Epithelial cell of proximal tubule (primary cell): ENCODE measurements at regions not wholly inside any gene's neighbourhood (a gene's known extent, or its start where the extent isn't known, plus 50 kb on each side); places are given as distances from the start of the nearest gene placed in this dataset.

Experiments
- DNase-seq: peaks from one replicate; pipeline ENCODE4 v3.0.0-alpha.2; 2011; ENCODE audit warnings: low read depth
- H3K4me3 ChIP-seq: 2 replicates; pipeline ENCODE4 v1.5.1; 2011; ENCODE audit warnings: low read depth, mild to moderate bottlenecking, low read length
- TF ChIP-seq, protein P1 (sequence below): conservative IDR thresholded peaks from 2 replicates; pipeline ENCODE4 v1.5.1; 2012; ENCODE audit warnings: low read depth, mild to moderate bottlenecking, low read length

DNA sequence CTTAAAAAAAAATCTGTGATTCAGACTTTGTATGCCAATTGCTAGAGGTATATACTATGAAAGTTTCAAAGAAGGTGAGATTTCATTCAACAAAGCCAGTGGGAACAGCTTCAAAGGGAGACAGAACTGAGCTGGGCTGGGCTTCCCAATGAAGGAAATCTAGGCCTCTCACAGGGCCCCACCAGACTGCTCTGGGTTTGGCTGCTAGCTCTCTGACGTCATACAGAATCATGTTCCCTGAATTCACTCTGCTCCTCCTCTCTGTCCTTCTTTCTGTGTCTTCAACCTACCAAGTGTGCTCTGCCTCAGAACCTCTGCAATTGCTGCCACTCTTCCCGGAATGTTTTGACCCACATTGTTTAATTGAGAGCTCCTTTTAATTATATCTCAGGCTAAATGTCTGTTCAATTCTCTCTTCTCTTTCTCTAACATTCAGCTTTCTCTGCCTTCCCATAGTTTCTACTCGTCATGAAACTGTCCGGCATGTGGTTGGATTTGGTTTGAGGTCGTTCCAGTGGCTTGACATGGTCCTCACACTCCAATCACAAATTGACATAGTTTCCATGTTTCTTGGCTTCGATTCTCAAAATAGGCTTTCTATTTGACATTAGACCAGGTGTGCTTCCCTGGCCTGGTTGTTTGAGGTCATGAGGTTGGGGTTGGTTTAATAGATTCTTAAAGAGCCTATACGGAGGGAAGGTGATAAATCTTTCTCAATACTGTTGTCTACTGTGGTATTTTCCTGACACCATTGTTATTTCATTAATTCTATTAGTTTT is 282.1 kb upstream of the EMCN start:
- H3K4me3 ChIP-seq: no peak overlapping the region
- TF ChIP-seq, protein P1, sequence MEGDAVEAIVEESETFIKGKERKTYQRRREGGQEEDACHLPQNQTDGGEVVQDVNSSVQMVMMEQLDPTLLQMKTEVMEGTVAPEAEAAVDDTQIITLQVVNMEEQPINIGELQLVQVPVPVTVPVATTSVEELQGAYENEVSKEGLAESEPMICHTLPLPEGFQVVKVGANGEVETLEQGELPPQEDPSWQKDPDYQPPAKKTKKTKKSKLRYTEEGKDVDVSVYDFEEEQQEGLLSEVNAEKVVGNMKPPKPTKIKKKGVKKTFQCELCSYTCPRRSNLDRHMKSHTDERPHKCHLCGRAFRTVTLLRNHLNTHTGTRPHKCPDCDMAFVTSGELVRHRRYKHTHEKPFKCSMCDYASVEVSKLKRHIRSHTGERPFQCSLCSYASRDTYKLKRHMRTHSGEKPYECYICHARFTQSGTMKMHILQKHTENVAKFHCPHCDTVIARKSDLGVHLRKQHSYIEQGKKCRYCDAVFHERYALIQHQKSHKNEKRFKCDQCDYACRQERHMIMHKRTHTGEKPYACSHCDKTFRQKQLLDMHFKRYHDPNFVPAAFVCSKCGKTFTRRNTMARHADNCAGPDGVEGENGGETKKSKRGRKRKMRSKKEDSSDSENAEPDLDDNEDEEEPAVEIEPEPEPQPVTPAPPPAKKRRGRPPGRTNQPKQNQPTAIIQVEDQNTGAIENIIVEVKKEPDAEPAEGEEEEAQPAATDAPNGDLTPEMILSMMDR: no peak
- no peak for DNase-seq

DNA sequence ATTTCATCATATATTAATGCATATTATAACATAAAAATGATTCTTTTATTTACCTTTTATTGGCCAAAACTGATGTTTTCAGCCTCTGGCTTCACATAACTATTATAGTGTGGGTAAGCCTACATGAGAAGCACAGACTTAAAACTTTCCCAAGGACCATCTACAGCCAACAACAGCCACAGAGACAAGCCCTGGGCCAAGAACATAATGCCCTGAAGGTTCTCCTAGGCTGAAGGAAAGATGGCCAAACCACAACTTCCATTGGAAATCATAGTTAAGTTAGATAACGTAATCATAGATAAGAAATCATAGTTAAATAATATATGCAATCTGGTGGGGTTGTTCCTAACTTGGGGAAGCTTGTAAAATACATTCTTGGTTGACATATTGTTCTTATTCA is 280.0 kb upstream of the EMCN start:
- TF ChIP-seq, protein P1: no peak
- no peak for DNase-seq

DNA sequence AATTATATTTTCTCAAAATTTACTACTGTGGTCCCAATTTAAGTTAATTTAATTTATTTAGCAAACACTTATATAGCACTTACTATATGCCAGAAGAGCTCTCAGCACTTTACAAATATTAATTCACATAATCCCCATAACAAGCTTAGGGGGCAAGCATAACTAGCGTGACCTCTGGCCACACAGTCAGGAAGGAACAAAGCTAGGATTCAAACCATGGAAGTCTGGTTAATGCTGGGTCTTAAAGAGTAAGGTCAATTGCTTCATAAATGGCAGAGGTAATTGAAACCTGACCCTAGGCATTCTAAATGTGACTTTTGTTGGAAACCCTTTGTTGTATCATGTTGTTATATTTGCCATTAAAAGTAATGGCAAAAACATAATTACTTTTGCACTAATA is 279.5 kb upstream of the EMCN start:
- TF ChIP-seq, protein P1: no peak
- no peak for DNase-seq

More for the DNA sequence above, 280.0 kb upstream of the EMCN start:
- no peak overlapping the region for H3K4me3 ChIP-seq

DNA sequence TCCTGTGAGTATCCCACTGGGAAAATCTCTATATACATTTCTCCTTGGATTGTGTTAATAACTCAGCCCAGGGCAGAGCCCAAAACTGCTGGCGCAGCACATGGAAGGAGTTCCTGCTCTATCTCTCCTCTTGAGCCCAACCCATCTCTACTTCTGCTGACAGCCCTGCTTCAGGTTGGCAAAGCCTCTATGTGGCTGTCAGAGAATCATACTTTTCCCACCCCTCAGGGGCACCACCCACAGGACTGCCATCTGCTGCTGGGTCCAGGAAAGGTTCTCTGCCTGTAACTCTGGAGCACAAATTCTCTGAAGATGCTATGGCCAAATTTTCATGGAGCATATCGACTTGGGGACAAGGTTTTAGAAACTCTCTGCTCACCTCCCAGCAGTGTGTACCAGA is 278.5 kb upstream of the EMCN start:
- TF ChIP-seq, protein P1: no peak
- DNase-seq: no peak
- no peak overlapping the region for H3K4me3 ChIP-seq

More for the DNA sequence above, 279.5 kb upstream of the EMCN start:
- H3K4me3 ChIP-seq: no peak overlapping the region

DNA sequence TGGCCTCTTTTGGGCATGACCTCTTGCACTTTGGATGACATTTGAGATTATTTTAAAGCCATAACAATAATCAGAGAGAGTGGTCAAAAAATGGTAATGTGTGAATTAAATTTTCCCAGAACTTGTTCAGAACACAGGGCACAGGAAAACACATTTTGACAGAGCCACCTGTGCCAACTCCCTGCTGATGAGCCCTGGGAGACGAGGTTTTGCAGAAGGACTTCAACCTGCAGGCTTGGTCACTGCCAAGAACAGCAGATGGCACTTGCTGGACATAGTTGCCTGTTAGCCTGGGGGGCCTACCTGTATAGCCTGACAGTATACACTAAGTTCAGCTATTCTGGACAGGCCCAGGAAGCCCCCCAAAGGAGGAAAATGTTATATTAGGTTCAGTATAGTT is 277.8 kb upstream of the EMCN start:
- no peak overlapping the region for H3K4me3 ChIP-seq
- TF ChIP-seq, protein P1: no peak
- DNase-seq: no peak

DNA sequence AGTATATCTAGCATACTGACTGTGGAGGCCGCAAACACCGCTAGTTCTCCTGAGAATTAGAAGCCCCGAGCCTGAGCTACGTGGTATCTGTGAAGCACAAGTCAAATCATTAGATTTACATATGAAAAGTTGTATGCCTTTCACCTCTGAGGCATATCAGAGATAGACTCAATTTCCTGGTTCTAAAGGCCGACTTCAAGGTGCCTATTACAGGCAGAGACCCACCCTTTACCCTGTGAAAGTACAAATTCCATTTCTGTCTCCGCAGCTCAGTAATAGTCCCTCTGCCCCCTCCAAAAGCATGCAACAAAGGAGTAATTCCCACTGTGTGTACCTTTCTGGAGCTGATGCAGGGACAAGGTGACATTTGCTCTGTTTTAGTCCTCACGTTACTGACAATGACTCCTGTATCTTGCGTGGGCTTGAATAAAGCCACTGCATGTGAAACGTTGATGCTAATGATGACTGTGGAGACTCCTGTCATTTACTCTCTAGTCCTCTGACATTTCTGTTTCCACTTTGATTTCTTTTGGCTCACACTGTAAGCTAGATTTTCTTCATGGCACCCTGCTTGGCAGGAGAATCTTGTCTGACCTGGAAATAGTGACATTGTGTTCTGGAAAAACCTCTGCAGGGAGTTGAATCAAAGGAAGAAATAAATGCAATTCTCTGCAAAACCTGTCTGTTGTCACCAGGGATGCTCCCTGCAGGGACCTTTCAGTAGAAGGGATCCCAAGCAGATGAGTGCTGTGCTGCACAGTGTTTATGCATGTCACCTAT is 273.2 kb upstream of the EMCN start:
- no peak for DNase-seq
- TF ChIP-seq, protein P1: no peak
- H3K4me3 ChIP-seq: no peak overlapping the region

DNA sequence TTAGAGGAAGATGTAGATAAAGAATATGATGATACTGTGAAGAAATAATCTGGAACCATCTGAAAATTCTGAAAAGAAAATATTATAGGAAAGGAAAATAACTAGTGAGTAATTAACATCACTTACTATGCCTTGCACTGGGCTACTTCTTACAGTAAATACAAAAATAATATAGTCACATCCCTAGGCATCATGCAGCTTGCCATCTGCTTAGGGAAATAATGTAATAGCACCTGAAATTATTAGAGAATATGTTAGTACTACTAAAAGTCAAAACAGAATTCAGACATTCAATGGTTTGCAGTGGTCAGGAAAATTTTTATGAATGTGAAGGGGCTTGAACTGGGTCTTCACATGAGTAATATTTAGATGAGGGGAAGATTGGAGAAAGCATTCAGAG is 272.2 kb upstream of the EMCN start:
- TF ChIP-seq, protein P1: no peak
- no peak overlapping the region for H3K4me3 ChIP-seq
- no peak for DNase-seq
